ENCODE measurements at regions not wholly inside any gene's neighbourhood (a gene's known extent, or its start where the extent isn't known, plus 50 kb on each side); places are given as distances from the start of the nearest gene placed in this dataset.
"Not testable (repeated sequence)": the region's sequence is repeated elsewhere in the genome, so short reads cannot be mapped to it uniquely, and the experiment has no call there.

- Mint-ChIP-seq H3K4me1 (peaks cover 12 to 27% of the 10 kb centered on the region in 2 experiments), H3K9me3 (peaks cover 23 to 33% of the 10 kb centered on the region in 2 experiments), H3K4me3 (no peak overlapping the region), H3K27ac (no peak overlapping the region), H3K27me3 (ENCODE audit: low read depth) (no peaks in the 10 kb centered on the region), H3K36me3 (ENCODE audit: insufficient read depth in 1 of 3, low read depth in 3 of 3) (peaks cover 20 to 49% (median 33%) of the 10 kb centered on the region in 3 experiments)
- H2BK120ac ChIP-seq (ENCODE audit: low read depth, low read length, poor library complexity, severe bottlenecking) = no peak overlapping the region
- no peak for DNase-seq
- H3K4me1 ChIP-seq (ENCODE audit: insufficient read depth, low read length) = no peaks in the 10 kb centered on the region; the same call in 1 of the 2 replicates
- peaks cover 6% of the 10 kb centered on the region for H3K9me3 ChIP-seq (ENCODE audit: control insufficient read depth, low read depth, low read length)
- no peak overlapping the region for H3K4me2 ChIP-seq (ENCODE audit: insufficient read depth, insufficient read length, low read length)
- no peak overlapping the region for H2BK15ac ChIP-seq (ENCODE audit: low read depth, low read length)
- H3K4ac ChIP-seq (ENCODE audit: low read depth, low read length) = no peak overlapping the region
- no peak overlapping the region for H3K56ac ChIP-seq (ENCODE audit: insufficient read length, low read depth, low read length)
- no peak overlapping the region for H3K18ac ChIP-seq (ENCODE audit: insufficient read length, low read depth, low read length)
- H3K23ac ChIP-seq (ENCODE audit: insufficient read length, low read depth, low read length) = no peak overlapping the region
- H3K79me1 ChIP-seq (ENCODE audit: insufficient read depth, low read depth, low read length, poor library complexity, severe bottlenecking) = no peaks in the 10 kb centered on the region
- H2AFZ ChIP-seq (ENCODE audit: low read length) = no peak overlapping the region
- H3K14ac ChIP-seq (ENCODE audit: insufficient read depth, low read length) = no peak overlapping the region
- no peak overlapping the region for H2BK5ac ChIP-seq (ENCODE audit: insufficient read length, low read length)
- H3K23me2 ChIP-seq (ENCODE audit: insufficient read length, low read depth, low read length, poor library complexity, severe bottlenecking) = no peaks in the 10 kb centered on the region
- no peak overlapping the region for H4K5ac ChIP-seq (ENCODE audit: insufficient read length, low read depth, low read length)
- no peak overlapping the region for H3T11ph ChIP-seq (ENCODE audit: low read length)
- H4K91ac ChIP-seq (ENCODE audit: insufficient read length, low read depth, low read length) = no peak overlapping the region
- H4K8ac ChIP-seq (replicated peaks; ENCODE audit: insufficient read length, low read depth, low read length) = no peak overlapping the region
- no peak for TF ChIP-seq CTCF (conservative IDR thresholded peaks at IDR 0.05)
- no peak overlapping the region for H3K9ac ChIP-seq (ENCODE audit: extremely low read depth, insufficient read length, low read length)
- H2BK12ac ChIP-seq (ENCODE audit: insufficient read length, low read depth, low read length) = no peak overlapping the region
- H3K79me2 ChIP-seq (ENCODE audit: insufficient read depth, low read length) = no peaks in the 10 kb centered on the region
- H3K27me3 ChIP-seq (ENCODE audit: insufficient read depth, low read length) = no peaks in the 10 kb centered on the region
- no peaks in the 10 kb centered on the region for H4K20me1 ChIP-seq (ENCODE audit: control insufficient read depth, insufficient read depth, insufficient read length)
- H2AK5ac ChIP-seq (ENCODE audit: insufficient read length, low read length) = no peak overlapping the region
- H2BK20ac ChIP-seq (ENCODE audit: low read depth, low read length, poor library complexity, severe bottlenecking) = no peak overlapping the region
- H3K27ac ChIP-seq (ENCODE audit: insufficient read length, low read depth, low read length) = no peak overlapping the region
These were observed 1416.1 kb downstream of the RPA4 start for GRCh38 chrX:98299785-98300184.

GRCh38 chrX:98300536-98300935 lies 1416.8 kb downstream of the RPA4 start:
- H3K36me3 Mint-ChIP-seq (ENCODE audit: insufficient read depth in 1 of 3, low read depth in 3 of 3) = peaks cover 20 to 53% (median 38%) of the 10 kb centered on the region in 3 experiments
- H3K23me2 ChIP-seq (ENCODE audit: insufficient read length, low read depth, low read length, poor library complexity, severe bottlenecking); H2AFZ ChIP-seq (ENCODE audit: low read length); H2BK120ac ChIP-seq (ENCODE audit: low read depth, low read length, poor library complexity, severe bottlenecking); H3K4me3 Mint-ChIP-seq; H2AK5ac ChIP-seq (ENCODE audit: insufficient read length, low read length); H2BK5ac ChIP-seq (ENCODE audit: insufficient read length, low read length); H3K4ac ChIP-seq (ENCODE audit: low read depth, low read length); H3K27ac Mint-ChIP-seq; H2BK20ac ChIP-seq (ENCODE audit: low read depth, low read length, poor library complexity, severe bottlenecking); H3K9ac ChIP-seq (ENCODE audit: extremely low read depth, insufficient read length, low read length); H4K5ac ChIP-seq (ENCODE audit: insufficient read length, low read depth, low read length); H3K23ac ChIP-seq (ENCODE audit: insufficient read length, low read depth, low read length); H3K9me3 ChIP-seq (ENCODE audit: control insufficient read depth, low read depth, low read length); H4K20me1 ChIP-seq (ENCODE audit: control insufficient read depth, insufficient read depth, insufficient read length); H3K14ac ChIP-seq (ENCODE audit: insufficient read depth, low read length); H3K4me1 ChIP-seq (ENCODE audit: insufficient read depth, low read length); H3K27me3 ChIP-seq (ENCODE audit: insufficient read depth, low read length); H2BK15ac ChIP-seq (ENCODE audit: low read depth, low read length); DNase-seq; H3K79me1 ChIP-seq (ENCODE audit: insufficient read depth, low read depth, low read length, poor library complexity, severe bottlenecking); H3K18ac ChIP-seq (ENCODE audit: insufficient read length, low read depth, low read length); H3K4me2 ChIP-seq (ENCODE audit: insufficient read depth, insufficient read length, low read length); H3K27ac ChIP-seq (ENCODE audit: insufficient read length, low read depth, low read length); H3K56ac ChIP-seq (ENCODE audit: insufficient read length, low read depth, low read length); H3T11ph ChIP-seq (ENCODE audit: low read length); H2BK12ac ChIP-seq (ENCODE audit: insufficient read length, low read depth, low read length); H3K79me2 ChIP-seq (ENCODE audit: insufficient read depth, low read length); H4K91ac ChIP-seq (ENCODE audit: insufficient read length, low read depth, low read length); H4K8ac ChIP-seq (replicated peaks; ENCODE audit: insufficient read length, low read depth, low read length); H3K27me3 Mint-ChIP-seq (ENCODE audit: low read depth): not testable (repeated sequence)
- no CpG with 5 or more reads among the region's 13 CpGs for WGBS (ENCODE audit: extremely low coverage, insufficient read length, low lambda C conversion rate)
- peaks cover 6 to 20% of the 10 kb centered on the region in 2 experiments for H3K4me1 Mint-ChIP-seq
- peaks cover 28 to 39% of the 10 kb centered on the region in 2 experiments for H3K9me3 Mint-ChIP-seq

Data from H9 (cell line).